Stimulated activated effector memory CD8-positive, alpha-beta T cell treated with anti-CD3 and anti-CD28 coated beads, Interleukin-12 subunit alpha, Interleukin-12 subunit beta, amount 100 ng/mL, for 72 hours (primary cell): ENCODE measurements at regions not wholly inside any gene's neighbourhood (a gene's known extent, or its start where the extent isn't known, plus 50 kb on each side); places are given as distances from the start of the nearest gene placed in this dataset.
"Not testable (repeated sequence)": the region's sequence is repeated elsewhere in the genome, so short reads cannot be mapped to it uniquely, and the experiment has no call there.

Experiments
- ATAC-seq: fragments of 150-1000 bp; cut with Tn5 transposase; 2 replicates; pipeline ENCODE4 v1.10.0; 2021
- DNase-seq, 2 donors: peaks; one replicate each; pipeline ENCODE4 v3.0.0; 2021 to 2022; ENCODE audit warnings: low spot score in 2 of 2
- H3K27ac Mint-ChIP-seq: one replicate; pipeline ENCODE4 v1.8.0; 2022; ENCODE audit warnings: mild to moderate bottlenecking, mixed read lengths
- H3K36me3 Mint-ChIP-seq: one replicate; pipeline ENCODE4 v1.8.0; 2022; ENCODE audit warnings: mild to moderate bottlenecking, mixed read lengths
- H3K4me1 Mint-ChIP-seq: one replicate; pipeline ENCODE4 v1.8.0; 2022; ENCODE audit warnings: mixed read lengths
- H3K4me3 Mint-ChIP-seq: one replicate; pipeline ENCODE4 v1.8.0; 2022; ENCODE audit warnings: mild to moderate bottlenecking, mixed read lengths
- H3K9me3 Mint-ChIP-seq: one replicate; pipeline ENCODE4 v1.8.0; 2022; ENCODE audit warnings: mixed read lengths

GRCh38 chr18:11496526-11497172, 112.7 kb upstream of the SLC35G4 start:
- Mint-ChIP-seq H3K9me3 (no peaks in the 10 kb centered on the region), H3K27ac (no peak overlapping the region), H3K4me3 (no peak overlapping the region), H3K36me3 (no peaks in the 10 kb centered on the region), H3K4me1 (no peaks in the 10 kb centered on the region)
- DNase-seq = no peak
- no peak for ATAC-seq

DNA sequence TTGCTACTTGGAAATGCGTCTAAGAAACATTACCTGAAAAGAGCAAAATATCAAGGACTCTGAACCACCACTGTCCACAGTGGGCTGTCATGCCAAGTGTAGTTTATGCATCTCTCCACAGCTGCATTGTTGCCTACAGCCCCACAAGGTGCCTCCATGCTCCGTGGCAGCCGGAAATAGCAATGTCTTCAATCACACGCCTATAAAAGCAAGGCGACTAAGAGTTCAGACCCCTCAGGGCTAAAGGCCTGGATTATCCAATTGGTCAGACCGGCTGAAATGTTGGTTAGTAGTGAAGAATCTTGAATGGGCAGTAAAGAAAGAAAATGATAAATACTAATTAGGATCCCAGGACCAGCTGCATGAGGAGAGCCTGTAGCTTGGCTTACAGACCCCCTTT, 114.0 kb upstream of the SLC35G4 start:
- ATAC-seq = no peak
- H3K36me3 Mint-ChIP-seq = no peaks in the 10 kb centered on the region

GRCh38 chr18:11494107-11494506, 115.3 kb upstream of the SLC35G4 start:
- no peak overlapping the region for H3K4me3 Mint-ChIP-seq
- DNase-seq = no peak
- peaks cover 3% of the 10 kb centered on the region for H3K9me3 Mint-ChIP-seq
- H3K4me1 Mint-ChIP-seq = no peaks in the 10 kb centered on the region
- no peaks in the 10 kb centered on the region for H3K36me3 Mint-ChIP-seq
- ATAC-seq = no peak
- no peak overlapping the region for H3K27ac Mint-ChIP-seq

More for the DNA sequence above, 114.0 kb upstream of the SLC35G4 start:
- Mint-ChIP-seq H3K4me1 (no peaks in the 10 kb centered on the region), H3K27ac (no peak overlapping the region), H3K4me3 (no peak overlapping the region), H3K9me3 (peaks cover under 1% of the 10 kb centered on the region)
- DNase-seq = no peak

DNA sequence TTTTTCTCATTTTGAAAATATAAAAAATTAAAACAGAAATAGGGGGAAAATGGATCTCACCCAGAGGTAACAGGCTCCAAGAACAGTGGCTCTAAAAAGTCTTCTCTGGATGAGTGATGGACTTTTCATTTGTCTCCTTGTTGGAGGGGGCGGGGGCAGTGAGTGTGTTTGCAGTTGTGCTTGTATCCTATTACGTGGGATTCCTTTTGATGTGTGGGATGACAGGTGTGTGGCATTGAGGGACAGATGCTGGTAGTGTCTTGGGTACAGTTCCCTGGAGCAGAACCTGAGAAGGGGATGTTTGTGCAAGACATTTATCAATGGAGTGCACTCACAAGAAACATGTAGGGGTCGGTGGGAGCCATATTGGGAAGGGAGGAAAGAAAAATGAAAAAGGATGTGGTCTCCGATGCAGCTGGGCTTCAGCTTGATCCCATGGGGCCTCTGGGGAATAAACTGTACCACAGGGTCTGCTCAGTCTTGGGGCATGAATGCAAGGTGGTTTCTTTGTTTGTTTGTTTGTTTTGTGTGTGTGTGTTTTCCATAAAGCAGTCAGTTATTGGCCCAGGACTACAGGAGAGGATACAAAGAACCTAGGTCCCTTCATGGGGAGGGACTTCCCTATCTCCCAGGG, 120.0 kb upstream of the SLC35G4 start:
- H3K36me3 Mint-ChIP-seq = no peaks in the 10 kb centered on the region
- H3K4me1 Mint-ChIP-seq = no peaks in the 10 kb centered on the region
- H3K27ac Mint-ChIP-seq = no peak overlapping the region
- no peak for ATAC-seq
- H3K9me3 Mint-ChIP-seq = peaks cover 3% of the 10 kb centered on the region
- no peak for DNase-seq
- H3K4me3 Mint-ChIP-seq = no peak overlapping the region

DNA sequence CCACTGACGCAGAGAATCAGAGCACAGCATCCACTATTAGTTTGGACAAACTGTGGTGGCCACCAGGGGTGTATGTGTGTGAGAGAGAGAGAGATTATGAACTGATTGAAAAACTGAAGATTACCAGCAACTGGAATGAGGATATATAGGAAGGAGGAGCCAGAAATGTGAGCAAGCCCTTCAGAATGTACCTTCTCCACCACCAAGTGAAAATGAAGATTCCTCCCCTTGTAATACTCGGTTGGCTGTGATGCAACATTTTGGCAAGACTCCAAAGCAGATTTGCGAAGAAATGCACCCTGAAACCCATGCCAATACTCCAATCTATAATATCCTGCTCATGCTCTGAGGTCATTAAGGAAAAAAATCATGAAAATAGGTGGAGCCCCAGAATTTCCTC, 121.2 kb upstream of the SLC35G4 start:
- Mint-ChIP-seq H3K4me1 (no peaks in the 10 kb centered on the region), H3K36me3 (no peaks in the 10 kb centered on the region), H3K9me3 (peaks cover 3% of the 10 kb centered on the region), H3K27ac (no peak overlapping the region), H3K4me3 (no peak overlapping the region)
- ATAC-seq (no peak), DNase-seq (no peak)

DNA sequence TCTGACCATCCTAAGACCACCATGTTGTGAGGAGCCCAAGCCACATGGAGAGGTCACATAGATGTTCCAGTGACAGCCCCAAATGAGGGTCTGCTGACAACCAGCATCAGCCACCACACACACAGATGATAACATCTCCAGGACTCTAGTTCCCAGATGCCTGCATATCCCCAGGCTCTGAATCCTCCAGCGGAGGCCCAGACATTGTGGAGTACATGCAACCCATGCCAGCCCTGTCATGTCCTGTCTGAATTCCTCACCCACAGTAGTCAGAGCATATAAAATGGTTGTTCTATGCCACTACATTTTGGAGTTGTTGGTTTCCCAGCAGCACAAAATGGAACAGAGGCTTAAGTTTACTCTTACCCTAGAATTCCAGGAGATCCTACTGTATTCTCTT, 122.0 kb upstream of the SLC35G4 start:
- Mint-ChIP-seq H3K9me3 (peaks cover 3% of the 10 kb centered on the region), H3K27ac (no peak overlapping the region), H3K36me3 (no peaks in the 10 kb centered on the region), H3K4me3 (no peak overlapping the region), H3K4me1 (no peaks in the 10 kb centered on the region)
- DNase-seq (no peak), ATAC-seq (no peak)

DNA sequence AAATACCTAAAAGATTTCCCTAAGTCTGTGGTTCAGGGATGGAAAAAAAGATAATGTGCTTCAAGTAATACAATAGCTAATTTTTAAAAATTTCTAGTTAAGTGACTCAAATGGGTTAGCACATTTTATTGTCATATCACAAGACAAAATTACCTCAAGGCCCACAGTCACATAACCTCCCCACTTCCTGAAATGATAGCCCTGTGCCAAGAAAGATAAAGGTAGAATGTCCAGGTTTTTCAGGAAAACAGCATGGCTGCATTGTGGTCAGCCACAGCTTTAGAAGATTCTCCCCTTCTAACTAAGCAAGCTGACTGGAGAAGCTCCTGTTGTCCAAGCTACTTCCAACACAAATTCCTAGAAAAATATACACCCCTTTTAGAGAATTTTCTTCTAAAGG, 127.1 kb upstream of the SLC35G4 start:
- H3K9me3 Mint-ChIP-seq = no peaks in the 10 kb centered on the region
- H3K4me3 Mint-ChIP-seq = no peak overlapping the region
- H3K27ac Mint-ChIP-seq = no peak overlapping the region
- no peak for ATAC-seq
- no peaks in the 10 kb centered on the region for H3K4me1 Mint-ChIP-seq
- no peak for DNase-seq
- H3K36me3 Mint-ChIP-seq = no peaks in the 10 kb centered on the region

DNA sequence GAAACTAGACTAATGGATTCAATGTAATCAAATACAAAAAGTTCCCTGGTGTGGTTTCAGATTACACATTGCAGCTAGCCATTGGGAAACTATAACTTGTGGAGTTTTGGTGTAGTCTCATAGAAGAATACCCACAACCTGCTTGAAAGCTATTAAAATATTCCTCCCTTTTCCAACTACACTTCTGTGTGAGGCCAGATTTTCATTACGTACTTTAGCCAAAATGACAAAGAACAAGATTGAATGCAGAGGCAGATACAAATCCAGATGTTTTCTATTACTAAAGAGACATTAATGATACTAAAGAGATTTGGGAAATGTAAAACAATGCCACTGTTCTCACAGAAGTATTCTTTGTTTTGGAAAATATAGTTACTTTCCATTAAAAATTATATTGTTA, 128.7 kb upstream of the SLC35G4 start:
- Mint-ChIP-seq H3K4me3 (no peak overlapping the region), H3K9me3 (peaks cover 4% of the 10 kb centered on the region), H3K36me3 (no peaks in the 10 kb centered on the region), H3K27ac (no peak overlapping the region), H3K4me1 (no peaks in the 10 kb centered on the region)
- no peak for ATAC-seq
- DNase-seq = no peak

- not testable (repeated sequence) for DNase-seq, H3K27ac Mint-ChIP-seq, ATAC-seq, H3K36me3 Mint-ChIP-seq, H3K4me3 Mint-ChIP-seq, H3K9me3 Mint-ChIP-seq, H3K4me1 Mint-ChIP-seq
These were observed 130.4 kb upstream of the SLC35G4 start for GRCh38 chr18:11479031-11479430.

DNA sequence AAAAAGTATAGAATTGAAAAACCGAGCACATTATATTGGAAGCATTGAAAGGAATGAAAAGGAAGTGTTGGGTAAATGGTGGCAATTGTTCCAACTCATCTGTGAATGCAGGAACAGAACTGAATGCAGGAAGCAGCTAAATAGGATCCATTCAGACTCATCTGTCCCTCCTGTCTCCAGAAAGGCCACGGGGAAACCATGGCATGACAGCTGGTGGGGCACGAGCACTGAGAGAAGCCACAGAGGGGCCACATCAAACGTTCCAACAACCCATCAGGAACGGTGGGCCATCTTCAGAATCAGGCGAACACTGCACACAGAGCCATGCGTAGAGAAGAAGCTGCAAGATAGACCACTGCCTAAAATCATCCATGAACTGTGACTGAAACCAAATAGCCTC, 138.5 kb upstream of the SLC35G4 start:
- H3K27ac Mint-ChIP-seq = no peak overlapping the region

DNA sequence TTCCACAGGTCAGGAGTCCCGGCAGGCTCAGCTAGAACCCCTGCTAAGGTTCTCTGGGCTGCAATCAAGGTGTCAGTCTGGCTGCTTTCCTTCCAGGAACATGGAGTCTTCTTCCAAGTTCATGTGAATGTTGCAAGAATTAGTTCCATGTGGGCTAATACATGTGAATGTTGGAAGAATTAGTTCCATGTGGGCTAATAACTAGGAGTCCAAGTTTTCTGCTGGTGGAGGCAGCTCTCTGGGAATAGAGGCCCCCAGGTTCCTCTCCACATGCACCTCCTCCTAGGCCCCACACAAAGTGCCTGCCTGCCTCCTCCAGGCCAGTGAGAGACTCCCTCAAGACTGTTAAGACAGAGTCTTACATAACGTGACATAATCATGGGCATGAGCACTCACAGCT, 140.8 kb upstream of the SLC35G4 start:
- no peak overlapping the region for H3K4me3 Mint-ChIP-seq
- DNase-seq (no peak), ATAC-seq (no peak)
- no peak overlapping the region for H3K27ac Mint-ChIP-seq
- no peaks in the 10 kb centered on the region for H3K36me3 Mint-ChIP-seq
- H3K9me3 Mint-ChIP-seq = no peaks in the 10 kb centered on the region
- no peaks in the 10 kb centered on the region for H3K4me1 Mint-ChIP-seq

More for the DNA sequence above, 138.5 kb upstream of the SLC35G4 start:
- H3K4me1 Mint-ChIP-seq = no peaks in the 10 kb centered on the region
- H3K9me3 Mint-ChIP-seq = no peaks in the 10 kb centered on the region
- ATAC-seq (no peak), DNase-seq (no peak)
- H3K4me3 Mint-ChIP-seq = no peak overlapping the region
- no peaks in the 10 kb centered on the region for H3K36me3 Mint-ChIP-seq

GRCh38 chr18:11468120-11468519, 141.3 kb upstream of the SLC35G4 start:
- no peak overlapping the region for H3K27ac Mint-ChIP-seq
- ATAC-seq (no peak), DNase-seq (no peak)
- H3K9me3 Mint-ChIP-seq = no peaks in the 10 kb centered on the region
- no peaks in the 10 kb centered on the region for H3K4me1 Mint-ChIP-seq
- H3K4me3 Mint-ChIP-seq = no peak overlapping the region
- H3K36me3 Mint-ChIP-seq = no peaks in the 10 kb centered on the region

DNA sequence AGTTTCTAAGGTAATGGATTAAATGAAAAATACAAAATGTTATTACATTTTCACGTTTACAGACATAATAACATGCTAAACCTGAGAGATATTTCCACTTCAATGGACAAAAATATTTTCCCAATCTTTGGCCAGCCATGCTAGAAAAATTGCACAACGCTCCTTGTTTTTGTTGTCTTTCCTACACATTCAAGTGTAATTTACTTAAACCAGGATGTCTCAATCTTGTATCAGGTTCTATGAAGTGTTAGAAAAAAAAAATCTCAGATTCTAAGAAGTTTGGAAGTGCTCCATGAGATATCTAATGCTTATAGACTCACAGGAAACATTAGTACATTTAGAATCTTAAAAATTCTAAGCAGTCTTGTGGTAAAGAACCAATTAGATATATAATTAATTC, 141.8 kb upstream of the SLC35G4 start:
- Mint-ChIP-seq H3K27ac (no peak overlapping the region), H3K4me3 (no peak overlapping the region)
- no peak for ATAC-seq

DNA sequence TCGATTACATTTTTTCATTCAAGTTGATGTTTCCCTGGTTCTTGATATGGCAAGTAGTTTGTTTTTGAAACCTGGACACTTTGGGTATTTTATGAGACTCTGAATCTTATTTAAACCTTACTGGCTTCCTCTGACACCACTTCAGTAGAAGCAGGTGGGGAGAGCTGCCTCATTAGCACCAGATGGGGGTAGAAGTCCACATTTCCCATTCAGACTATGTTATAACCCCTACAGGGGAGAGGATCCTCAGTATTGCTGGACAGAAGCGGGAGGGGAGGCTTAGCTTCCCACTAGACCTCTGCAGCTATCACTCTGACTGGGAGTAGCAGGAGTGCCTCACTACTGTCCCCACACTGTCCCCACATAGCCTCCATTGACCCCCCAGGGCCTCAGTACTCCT, 145.3 kb upstream of the SLC35G4 start:
- H3K9me3 Mint-ChIP-seq = no peaks in the 10 kb centered on the region
- no peak for ATAC-seq
- no peak for DNase-seq
- H3K4me3 Mint-ChIP-seq = no peak overlapping the region
- no peaks in the 10 kb centered on the region for H3K36me3 Mint-ChIP-seq
- H3K4me1 Mint-ChIP-seq = no peaks in the 10 kb centered on the region
- H3K27ac Mint-ChIP-seq = no peak overlapping the region

More for the DNA sequence above, 141.8 kb upstream of the SLC35G4 start:
- Mint-ChIP-seq H3K4me1 (no peaks in the 10 kb centered on the region), H3K9me3 (no peaks in the 10 kb centered on the region), H3K36me3 (no peaks in the 10 kb centered on the region)
- no peak for DNase-seq

DNA sequence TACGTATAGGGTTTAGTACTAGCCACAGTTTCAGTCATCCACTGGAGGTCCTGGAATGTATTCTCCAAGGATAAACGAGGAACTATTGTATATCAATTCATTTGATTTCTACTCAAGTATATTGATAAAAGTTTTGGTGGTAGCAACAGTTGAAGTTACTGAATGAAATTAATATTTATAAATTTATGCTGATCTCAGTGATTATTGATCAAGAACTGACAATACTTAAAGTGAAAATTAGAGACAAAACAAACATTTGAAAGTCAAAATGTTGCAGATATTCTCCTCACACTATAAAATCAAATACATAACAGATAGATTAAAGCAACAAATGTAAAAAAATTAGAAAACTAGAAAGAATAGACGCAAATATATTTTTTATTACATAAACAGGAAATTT, 150.9 kb upstream of the SLC35G4 start:
- no peak overlapping the region for H3K4me3 Mint-ChIP-seq
- DNase-seq (no peak), ATAC-seq (no peak)
- H3K9me3 Mint-ChIP-seq = no peaks in the 10 kb centered on the region
- no peak overlapping the region for H3K27ac Mint-ChIP-seq
- no peaks in the 10 kb centered on the region for H3K4me1 Mint-ChIP-seq
- H3K36me3 Mint-ChIP-seq = no peaks in the 10 kb centered on the region

GRCh38 chr18:11457853-11458252, 151.5 kb upstream of the SLC35G4 start:
- H3K4me3 Mint-ChIP-seq, H3K9me3 Mint-ChIP-seq, ATAC-seq, H3K27ac Mint-ChIP-seq, DNase-seq, H3K4me1 Mint-ChIP-seq, H3K36me3 Mint-ChIP-seq: not testable (repeated sequence)
